BE2C (cell line): ENCODE measurements at regions not wholly inside any gene's neighbourhood (a gene's known extent, or its start where the extent isn't known, plus 50 kb on each side); places are given as distances from the start of the nearest gene placed in this dataset.

Source experiments
- DNase-seq: peaks from one replicate; pipeline ENCODE4 v3.0.0-alpha.2; 2020
- H3K27me3 ChIP-seq: fragments of 250-450 bp; sonication (Bioruptor Pico); 2 replicates; pipeline ENCODE4 v1.5.1; 2020; ENCODE audit warnings: mild to moderate bottlenecking
- H3K36me3 ChIP-seq: fragments of 250-450 bp; sonication (Bioruptor Pico); 2 replicates; pipeline ENCODE4 v1.5.1; 2020; ENCODE audit warnings: mild to moderate bottlenecking
- H3K4me1 ChIP-seq: fragments of 250-450 bp; sonication (Bioruptor Pico); 2 replicates; pipeline ENCODE4 v1.5.1; 2020
- H3K4me3 ChIP-seq: 2 replicates; pipeline ENCODE4 v1.5.1; 2011; ENCODE audit warnings: low read depth, low read length
- H3K9me3 ChIP-seq: fragments of 250-450 bp; sonication (Bioruptor Pico); 2 replicates; pipeline ENCODE4 v1.5.1; 2020
- TF ChIP-seq, protein P1 (sequence below): IDR thresholded peaks from 2 replicates; pipeline ENCODE4 v1.5.1; 2012; ENCODE audit warnings: mild to moderate bottlenecking, low read depth, low read length

DNA sequence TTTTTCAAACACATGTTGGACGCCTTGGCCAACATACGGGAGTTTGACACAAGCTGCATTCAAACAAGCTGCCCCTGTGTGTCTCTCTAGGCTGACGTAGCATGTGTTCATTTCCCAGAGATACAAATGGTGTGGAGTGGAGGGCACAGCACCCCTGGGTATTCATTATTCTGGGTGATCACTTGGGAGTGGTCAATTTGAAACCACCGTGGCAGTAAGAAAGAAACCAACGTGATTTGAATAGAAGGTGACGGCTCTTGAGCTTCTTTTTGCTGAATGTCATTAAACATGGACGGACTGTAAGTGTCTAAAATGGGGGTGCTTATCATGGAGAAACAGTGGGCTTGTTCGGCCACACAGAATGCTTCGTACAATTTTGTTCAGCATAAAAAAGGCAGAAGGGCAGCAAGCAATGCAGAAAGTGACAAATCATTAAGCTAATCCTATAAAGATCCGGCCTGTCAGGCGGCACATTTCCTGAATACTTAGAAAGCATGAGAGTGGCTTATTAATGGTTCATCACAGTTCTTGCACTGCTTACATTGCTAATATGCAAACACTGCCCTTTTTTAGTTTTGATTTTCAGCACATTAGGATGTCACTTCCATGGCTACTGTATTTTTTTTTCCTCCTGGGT is 1261.9 kb upstream of the CITED2 start:
- Histone ChIP-seq H3K9me3 (no peaks in the 10 kb centered on the region), H3K36me3 (no peaks in the 10 kb centered on the region), H3K4me3 (no peak overlapping the region), H3K4me1 (no peaks in the 10 kb centered on the region), H3K27me3 (no peaks in the 10 kb centered on the region)
- TF ChIP-seq, protein P1, sequence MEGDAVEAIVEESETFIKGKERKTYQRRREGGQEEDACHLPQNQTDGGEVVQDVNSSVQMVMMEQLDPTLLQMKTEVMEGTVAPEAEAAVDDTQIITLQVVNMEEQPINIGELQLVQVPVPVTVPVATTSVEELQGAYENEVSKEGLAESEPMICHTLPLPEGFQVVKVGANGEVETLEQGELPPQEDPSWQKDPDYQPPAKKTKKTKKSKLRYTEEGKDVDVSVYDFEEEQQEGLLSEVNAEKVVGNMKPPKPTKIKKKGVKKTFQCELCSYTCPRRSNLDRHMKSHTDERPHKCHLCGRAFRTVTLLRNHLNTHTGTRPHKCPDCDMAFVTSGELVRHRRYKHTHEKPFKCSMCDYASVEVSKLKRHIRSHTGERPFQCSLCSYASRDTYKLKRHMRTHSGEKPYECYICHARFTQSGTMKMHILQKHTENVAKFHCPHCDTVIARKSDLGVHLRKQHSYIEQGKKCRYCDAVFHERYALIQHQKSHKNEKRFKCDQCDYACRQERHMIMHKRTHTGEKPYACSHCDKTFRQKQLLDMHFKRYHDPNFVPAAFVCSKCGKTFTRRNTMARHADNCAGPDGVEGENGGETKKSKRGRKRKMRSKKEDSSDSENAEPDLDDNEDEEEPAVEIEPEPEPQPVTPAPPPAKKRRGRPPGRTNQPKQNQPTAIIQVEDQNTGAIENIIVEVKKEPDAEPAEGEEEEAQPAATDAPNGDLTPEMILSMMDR: no peak
- DNase-seq: no peak

DNA sequence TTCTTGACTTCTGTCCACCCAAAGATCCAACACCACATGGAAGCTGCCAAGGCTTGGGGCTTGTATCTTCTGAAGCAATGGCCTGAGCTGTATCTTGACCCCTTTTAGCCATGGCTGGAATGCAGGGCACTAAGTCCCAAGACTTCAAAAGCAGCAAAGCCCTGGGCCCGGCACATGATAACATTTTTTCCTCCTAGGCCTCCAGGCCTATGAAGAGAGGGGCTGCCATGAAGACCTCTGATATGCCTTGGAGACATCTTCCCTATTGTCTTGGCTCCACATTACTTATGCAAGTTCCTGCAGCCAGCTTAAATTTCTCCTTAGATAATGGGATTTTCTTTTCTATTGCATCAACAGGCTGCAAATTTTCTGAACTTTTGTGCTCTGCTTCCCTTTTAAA is 1252.6 kb upstream of the CITED2 start:
- H3K4me1 ChIP-seq: no peaks in the 10 kb centered on the region
- no peaks in the 10 kb centered on the region; the same call in 1 of the 2 replicates for H3K9me3 ChIP-seq
- no peaks in the 10 kb centered on the region for H3K27me3 ChIP-seq
- TF ChIP-seq, protein P1: no peak
- H3K36me3 ChIP-seq: no peaks in the 10 kb centered on the region
- no peak for DNase-seq
- H3K4me3 ChIP-seq: no peak overlapping the region

DNA sequence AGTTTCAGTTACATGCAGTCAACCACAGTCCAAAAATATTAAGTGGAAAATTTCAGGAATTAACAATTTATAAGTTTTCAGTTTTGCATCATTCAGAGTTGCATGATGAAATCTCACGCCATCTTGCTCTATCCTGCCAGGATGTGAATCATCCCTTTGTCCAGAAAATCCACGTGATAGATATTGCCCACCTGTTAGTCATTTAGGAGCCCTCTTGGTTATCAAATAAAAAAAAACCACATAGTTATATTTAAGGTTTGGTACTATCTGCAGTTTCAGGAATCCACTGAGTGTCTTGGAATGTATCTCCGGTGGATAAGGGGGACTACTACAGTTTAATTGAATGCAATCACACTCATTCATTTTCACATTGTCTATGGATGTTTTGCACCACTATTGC is 1249.0 kb upstream of the CITED2 start:
- no peaks in the 10 kb centered on the region for H3K36me3 ChIP-seq
- no peaks in the 10 kb centered on the region for H3K27me3 ChIP-seq
- TF ChIP-seq, protein P1: no peak
- H3K9me3 ChIP-seq: no peaks in the 10 kb centered on the region; the same call in 1 of the 2 replicates
- no peak for DNase-seq
- no peak overlapping the region for H3K4me3 ChIP-seq
- H3K4me1 ChIP-seq: no peaks in the 10 kb centered on the region

DNA sequence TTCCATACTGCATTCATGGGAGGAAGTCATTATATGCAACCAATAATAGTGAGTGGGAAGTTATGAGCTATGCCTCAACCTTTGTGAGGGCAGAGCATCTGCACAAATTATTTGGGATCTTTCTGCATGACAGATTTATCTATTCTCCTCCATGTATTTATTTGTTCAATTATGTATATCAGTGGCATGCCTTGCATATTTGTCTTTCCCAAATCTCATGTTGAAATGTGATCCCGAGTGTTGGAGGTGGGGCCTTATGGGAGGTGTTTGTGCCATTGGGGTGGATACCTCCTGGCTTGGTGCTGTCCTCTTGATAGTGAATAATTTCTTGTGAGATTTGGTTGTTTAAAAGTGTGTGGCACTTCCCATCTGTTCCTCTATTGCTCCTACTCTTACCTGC is 1246.0 kb upstream of the CITED2 start:
- TF ChIP-seq, protein P1: no peak

DNA sequence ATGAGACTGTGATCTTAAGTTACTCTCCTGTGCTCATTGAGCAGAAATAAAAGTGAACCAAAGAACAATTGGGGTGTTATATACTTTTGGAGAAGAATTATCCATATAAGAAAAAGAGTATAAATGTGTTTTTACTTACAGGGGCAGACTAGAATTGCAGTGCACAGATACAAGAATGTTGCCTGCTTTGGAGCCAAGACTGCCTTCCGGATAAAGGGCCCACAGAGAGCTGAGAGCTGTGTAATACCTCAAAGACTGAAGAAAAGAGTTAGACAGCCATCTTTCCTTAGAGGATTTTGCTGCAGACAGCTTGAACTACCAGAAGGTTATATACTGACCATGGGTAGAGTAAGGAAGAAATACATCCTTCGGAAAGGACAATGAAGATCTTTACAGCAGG is 1235.5 kb upstream of the CITED2 start:
- Histone ChIP-seq H3K4me3 (no peak overlapping the region), H3K9me3 (no peaks in the 10 kb centered on the region), H3K4me1 (no peaks in the 10 kb centered on the region), H3K36me3 (no peaks in the 10 kb centered on the region), H3K27me3 (no peaks in the 10 kb centered on the region)
- TF ChIP-seq, protein P1: no peak
- no peak for DNase-seq

More for the DNA sequence above, 1246.0 kb upstream of the CITED2 start:
- no peaks in the 10 kb centered on the region for H3K27me3 ChIP-seq
- H3K4me3 ChIP-seq: no peak overlapping the region
- no peaks in the 10 kb centered on the region; the same call in 1 of the 2 replicates for H3K9me3 ChIP-seq
- no peaks in the 10 kb centered on the region for H3K4me1 ChIP-seq
- H3K36me3 ChIP-seq: no peaks in the 10 kb centered on the region
- DNase-seq: no peak

DNA sequence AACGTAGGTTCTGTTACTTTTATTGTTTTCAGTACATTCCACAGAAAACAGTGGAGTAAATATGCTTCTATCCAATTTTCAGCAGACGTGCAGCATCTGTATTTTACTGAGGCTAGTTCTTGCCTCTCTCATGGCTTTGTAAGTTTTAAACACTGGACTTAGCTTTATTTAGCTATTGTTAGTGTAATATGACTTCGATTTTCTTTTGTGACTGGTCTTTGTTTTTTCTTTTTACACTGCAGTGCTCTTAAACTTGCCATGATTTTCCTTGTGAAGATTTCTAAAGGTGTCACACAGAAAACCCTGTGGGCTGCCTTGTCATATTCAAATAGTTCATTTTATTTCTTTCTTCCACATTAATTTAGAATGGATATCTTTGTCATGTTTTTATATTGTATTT is 1234.9 kb upstream of the CITED2 start:
- TF ChIP-seq, protein P1: no peak
- Histone ChIP-seq H3K36me3 (no peaks in the 10 kb centered on the region), H3K4me3 (no peak overlapping the region), H3K9me3 (no peaks in the 10 kb centered on the region), H3K27me3 (no peaks in the 10 kb centered on the region), H3K4me1 (no peaks in the 10 kb centered on the region)
- no peak for DNase-seq
